ENCODE measurements at regions not wholly inside any gene's neighbourhood (a gene's known extent, or its start where the extent isn't known, plus 50 kb on each side); places are given as distances from the start of the nearest gene placed in this dataset.

GRCh38 chr10:29820890-29821461 is 186.2 kb upstream of the SVIL start:
- TF ChIP-seq CTCF (IDR thresholded peaks at IDR 0.05) = no peak
- TF ChIP-seq POLR2A (IDR thresholded peaks at IDR 0.05) = no peak
- TF ChIP-seq POLR2AphosphoS5 (IDR thresholded peaks at IDR 0.05) = peak in 1 of 3 donors; percentile 15

Data from breast epithelium (tissue), 3 donors.